HL-60 (cell line): ENCODE measurements at regions not wholly inside any gene's neighbourhood (a gene's known extent, or its start where the extent isn't known, plus 50 kb on each side); places are given as distances from the start of the nearest gene placed in this dataset.

Source experiments
- POLR2AphosphoS5 ChIP-seq: IDR thresholded peaks from 2 replicates; pipeline ENCODE4 v1.6.1; 2012; ENCODE audit warnings: low read depth
- REST ChIP-seq: IDR thresholded peaks from 2 replicates; pipeline ENCODE4 v1.6.1; 2012; ENCODE audit warnings: low read depth; ENCODE audit not compliant: insufficient replicate concordance
- TF ChIP-seq, protein P1 (sequence below): IDR thresholded peaks from one replicate; pipeline ENCODE4 v1.5.1; 2011; ENCODE audit warnings: low read length, control low read depth, inconsistent platforms; ENCODE audit not compliant: insufficient read depth

DNA sequence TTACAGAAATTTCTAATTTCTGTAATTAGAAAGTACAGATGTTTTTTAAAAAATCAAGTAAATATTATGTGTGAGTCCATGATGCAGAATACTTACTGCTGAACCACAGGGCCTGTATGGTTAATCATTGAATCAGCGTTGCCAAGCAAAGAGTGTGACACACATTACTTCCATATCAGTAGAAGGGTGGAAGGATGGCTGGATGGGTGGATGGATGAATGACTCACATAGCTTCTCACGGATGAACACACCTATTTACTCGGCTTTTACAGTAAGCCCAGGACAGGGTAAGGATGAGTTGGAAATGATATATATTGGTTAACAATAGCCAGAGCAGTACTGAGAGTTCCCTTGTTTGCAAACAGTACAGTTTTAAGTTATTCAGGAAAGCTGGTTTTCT lies 495.9 kb upstream of the RBFOX1 start:
- TF ChIP-seq, protein P1, sequence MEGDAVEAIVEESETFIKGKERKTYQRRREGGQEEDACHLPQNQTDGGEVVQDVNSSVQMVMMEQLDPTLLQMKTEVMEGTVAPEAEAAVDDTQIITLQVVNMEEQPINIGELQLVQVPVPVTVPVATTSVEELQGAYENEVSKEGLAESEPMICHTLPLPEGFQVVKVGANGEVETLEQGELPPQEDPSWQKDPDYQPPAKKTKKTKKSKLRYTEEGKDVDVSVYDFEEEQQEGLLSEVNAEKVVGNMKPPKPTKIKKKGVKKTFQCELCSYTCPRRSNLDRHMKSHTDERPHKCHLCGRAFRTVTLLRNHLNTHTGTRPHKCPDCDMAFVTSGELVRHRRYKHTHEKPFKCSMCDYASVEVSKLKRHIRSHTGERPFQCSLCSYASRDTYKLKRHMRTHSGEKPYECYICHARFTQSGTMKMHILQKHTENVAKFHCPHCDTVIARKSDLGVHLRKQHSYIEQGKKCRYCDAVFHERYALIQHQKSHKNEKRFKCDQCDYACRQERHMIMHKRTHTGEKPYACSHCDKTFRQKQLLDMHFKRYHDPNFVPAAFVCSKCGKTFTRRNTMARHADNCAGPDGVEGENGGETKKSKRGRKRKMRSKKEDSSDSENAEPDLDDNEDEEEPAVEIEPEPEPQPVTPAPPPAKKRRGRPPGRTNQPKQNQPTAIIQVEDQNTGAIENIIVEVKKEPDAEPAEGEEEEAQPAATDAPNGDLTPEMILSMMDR, result no peak
- TF ChIP-seq POLR2AphosphoS5 (no peak), REST (no peak)
